ENCODE measurements at regions not wholly inside any gene's neighbourhood (a gene's known extent, or its start where the extent isn't known, plus 50 kb on each side); places are given as distances from the start of the nearest gene placed in this dataset.
"Not testable (repeated sequence)": the region's sequence is repeated elsewhere in the genome, so short reads cannot be mapped to it uniquely, and the experiment has no call there.

DNA sequence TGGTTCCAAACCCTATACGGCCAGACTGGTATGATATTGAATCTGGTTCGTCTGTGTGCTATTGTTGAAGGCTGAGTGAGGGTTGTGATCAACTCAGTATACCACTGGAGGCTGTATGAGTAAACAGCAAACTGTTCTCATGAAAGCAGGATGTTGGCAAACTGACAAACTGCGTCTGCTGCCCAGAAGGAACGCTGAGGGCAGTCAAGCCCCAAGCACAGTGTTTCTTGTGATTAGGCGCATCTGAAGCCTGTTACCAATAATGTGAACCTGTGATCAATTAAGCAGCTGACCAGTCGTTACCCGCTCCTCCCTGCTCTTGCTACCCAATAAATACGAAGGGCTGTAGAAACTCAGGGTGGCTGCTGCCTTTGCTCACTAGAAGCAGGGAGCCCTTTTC lies 90.0 kb upstream of the METAP2 start:
- TF ChIP-seq, protein P1, sequence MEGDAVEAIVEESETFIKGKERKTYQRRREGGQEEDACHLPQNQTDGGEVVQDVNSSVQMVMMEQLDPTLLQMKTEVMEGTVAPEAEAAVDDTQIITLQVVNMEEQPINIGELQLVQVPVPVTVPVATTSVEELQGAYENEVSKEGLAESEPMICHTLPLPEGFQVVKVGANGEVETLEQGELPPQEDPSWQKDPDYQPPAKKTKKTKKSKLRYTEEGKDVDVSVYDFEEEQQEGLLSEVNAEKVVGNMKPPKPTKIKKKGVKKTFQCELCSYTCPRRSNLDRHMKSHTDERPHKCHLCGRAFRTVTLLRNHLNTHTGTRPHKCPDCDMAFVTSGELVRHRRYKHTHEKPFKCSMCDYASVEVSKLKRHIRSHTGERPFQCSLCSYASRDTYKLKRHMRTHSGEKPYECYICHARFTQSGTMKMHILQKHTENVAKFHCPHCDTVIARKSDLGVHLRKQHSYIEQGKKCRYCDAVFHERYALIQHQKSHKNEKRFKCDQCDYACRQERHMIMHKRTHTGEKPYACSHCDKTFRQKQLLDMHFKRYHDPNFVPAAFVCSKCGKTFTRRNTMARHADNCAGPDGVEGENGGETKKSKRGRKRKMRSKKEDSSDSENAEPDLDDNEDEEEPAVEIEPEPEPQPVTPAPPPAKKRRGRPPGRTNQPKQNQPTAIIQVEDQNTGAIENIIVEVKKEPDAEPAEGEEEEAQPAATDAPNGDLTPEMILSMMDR (conservative IDR thresholded peaks at IDR 0.05; ENCODE audit: control insufficient read depth, insufficient read depth, low read depth, low read length): peak; percentile 23
- H3K4me3 ChIP-seq (ENCODE audit: control insufficient read depth, low read depth, low read length): peak overlapping the region; percentile 23
- DNase-seq (ENCODE audit: low read depth): peak; percentile 85

DNA sequence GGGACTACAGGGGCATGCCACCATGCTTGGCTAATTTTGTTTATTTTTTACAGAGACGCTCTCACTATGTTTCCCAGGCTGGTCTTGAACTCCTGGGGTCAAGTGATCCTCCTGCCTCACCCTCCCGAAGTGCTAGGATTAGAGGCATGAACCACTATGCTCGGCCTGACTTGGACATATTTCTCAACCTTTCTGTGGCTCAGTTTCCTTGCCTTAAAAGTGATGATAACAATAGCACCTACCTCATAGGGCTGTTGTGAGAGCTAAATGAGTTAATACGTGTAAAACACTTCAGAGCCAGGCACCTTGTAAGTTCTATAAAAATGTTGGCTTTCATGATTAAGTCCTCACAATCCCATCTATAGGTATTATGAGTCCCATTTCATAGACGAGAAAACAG lies 89.2 kb upstream of the METAP2 start:
- TF ChIP-seq, protein P1 (conservative IDR thresholded peaks at IDR 0.05; ENCODE audit: control insufficient read depth, insufficient read depth, low read depth, low read length): no peak
- DNase-seq (ENCODE audit: low read depth): no peak
- H3K4me3 ChIP-seq (ENCODE audit: control insufficient read depth, low read depth, low read length): no peak overlapping the region

DNA sequence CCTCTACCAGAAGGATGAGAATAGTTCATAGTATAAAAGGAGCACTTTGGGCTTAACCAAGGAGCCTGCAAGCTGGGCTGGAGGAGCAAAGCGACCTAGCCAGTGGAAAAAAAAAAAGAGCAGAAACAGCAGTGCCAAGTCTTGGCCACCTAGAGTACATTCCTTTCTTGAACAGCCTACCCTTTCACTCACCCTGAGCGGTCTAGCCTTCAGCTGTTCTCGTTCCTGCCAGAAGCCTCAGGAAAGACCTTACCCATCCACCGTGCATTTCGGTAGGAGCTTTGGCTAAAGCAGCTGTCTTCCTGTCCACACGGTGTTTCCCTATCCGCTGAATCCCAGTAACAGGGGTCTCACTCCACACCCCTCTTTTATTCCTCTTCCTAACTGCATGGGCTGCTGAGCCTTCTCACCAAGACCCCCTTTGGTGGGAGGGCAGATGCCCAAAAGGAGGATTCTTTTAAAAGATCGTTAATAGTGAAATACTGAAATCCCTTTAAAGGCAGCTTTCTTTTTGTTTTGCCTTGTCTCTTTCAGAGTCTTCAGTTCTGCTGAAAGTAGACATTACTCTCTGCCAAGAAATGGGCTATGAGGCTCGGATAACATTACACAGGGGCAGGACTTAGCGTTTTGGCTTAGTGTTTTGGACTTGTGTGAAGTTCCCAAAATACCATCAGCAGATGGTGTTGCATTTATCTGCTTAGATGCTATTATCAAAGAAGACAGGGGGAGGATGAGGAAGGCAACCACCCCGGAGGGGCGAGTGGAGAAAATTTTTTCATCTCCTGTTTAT lies 88.5 kb upstream of the METAP2 start:
- DNase-seq (ENCODE audit: low read depth): peak; percentile 54
- H3K4me3 ChIP-seq (ENCODE audit: control insufficient read depth, low read depth, low read length): peak overlapping the region; percentile 42
- TF ChIP-seq, protein P1 (conservative IDR thresholded peaks at IDR 0.05; ENCODE audit: control insufficient read depth, insufficient read depth, low read depth, low read length): no peak

DNA sequence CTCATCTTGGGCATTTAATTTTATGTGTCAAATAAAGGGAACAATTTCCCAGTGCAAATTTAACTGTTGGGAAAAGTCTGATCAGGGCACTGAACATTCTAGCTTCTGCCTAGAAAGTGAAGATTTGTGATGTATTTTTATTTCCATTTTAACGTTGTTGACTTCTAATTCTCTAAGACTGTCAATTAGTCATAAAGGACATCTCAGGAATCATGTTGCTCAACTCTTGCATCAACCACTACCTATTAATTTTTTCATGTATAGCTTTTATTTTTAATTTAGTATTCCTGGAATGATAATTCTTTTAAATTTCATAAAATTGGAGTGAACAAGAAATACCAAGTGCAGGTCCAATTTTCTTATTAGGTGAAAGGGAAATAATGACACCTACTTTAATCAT lies 87.9 kb upstream of the METAP2 start:
- TF ChIP-seq, protein P1 (conservative IDR thresholded peaks at IDR 0.05; ENCODE audit: control insufficient read depth, insufficient read depth, low read depth, low read length): no peak
- peak; percentile 46 for DNase-seq (ENCODE audit: low read depth)
- no peak overlapping the region for H3K4me3 ChIP-seq (ENCODE audit: control insufficient read depth, low read depth, low read length)

DNA sequence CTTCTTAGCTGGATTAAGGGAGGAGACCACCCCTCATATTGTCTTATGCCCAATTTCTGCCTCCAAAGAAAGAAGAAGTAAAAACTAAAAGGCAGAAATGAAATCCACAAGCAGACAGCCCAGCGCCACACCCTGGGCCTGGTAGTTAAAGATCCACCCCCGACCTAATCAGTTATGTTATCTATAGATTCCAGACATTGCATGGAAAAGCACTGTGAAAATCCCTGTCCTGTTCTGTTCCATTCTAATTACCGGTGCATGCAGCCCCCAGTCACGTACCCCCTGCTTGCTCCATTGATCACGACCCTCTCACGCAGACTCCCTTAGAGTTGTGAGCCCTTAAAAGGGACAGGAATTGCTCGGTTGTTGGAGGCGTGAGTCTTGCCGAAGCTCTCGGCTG lies 85.7 kb upstream of the METAP2 start:
- DNase-seq (ENCODE audit: low read depth); H3K4me3 ChIP-seq (ENCODE audit: control insufficient read depth, low read depth, low read length): not testable (repeated sequence)

DNA sequence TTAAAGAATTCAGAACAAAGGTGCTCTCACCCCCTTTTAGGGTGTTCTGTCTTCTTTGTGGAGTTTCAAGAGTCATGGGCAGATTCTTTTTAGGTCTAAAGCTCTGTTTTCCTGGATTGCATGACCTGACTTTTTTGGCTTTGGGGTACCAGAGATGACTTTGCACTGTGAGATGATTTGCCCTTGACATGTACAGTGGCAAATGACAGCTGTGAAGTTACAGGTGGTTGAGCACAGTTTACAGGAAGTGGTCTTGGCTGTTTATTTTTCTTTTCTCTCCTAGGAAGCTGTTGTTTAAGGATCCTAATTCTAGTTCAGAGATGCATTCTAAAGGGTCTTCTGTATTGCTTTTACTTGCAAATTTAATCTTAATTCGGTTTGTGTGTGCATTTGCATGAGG lies 83.8 kb upstream of the METAP2 start:
- no peak for DNase-seq (ENCODE audit: low read depth)
- TF ChIP-seq, protein P1 (conservative IDR thresholded peaks at IDR 0.05; ENCODE audit: control insufficient read depth, insufficient read depth, low read depth, low read length): no peak
- no peak overlapping the region for H3K4me3 ChIP-seq (ENCODE audit: control insufficient read depth, low read depth, low read length)

DNA sequence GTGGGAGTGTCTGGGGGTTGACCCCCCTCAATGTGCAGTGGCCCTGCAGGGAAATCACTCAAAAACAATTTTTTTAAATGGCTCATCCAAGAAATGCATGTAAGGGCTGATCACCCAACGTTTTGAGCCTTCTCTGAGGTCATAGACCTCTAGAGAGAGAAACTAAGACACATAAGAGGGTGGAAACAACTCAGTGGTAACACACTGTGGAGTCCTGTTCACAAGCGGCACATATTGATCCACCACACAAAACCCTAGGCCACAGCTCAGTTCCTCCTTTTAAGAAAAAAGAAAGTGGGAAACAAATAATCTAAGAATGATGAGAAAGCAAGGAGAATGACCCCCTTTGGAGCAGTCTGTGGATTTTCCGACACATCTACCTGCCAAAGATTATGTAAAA lies 83.0 kb upstream of the METAP2 start:
- no peak overlapping the region for H3K4me3 ChIP-seq (ENCODE audit: control insufficient read depth, low read depth, low read length)
- DNase-seq (ENCODE audit: low read depth): no peak
- TF ChIP-seq, protein P1 (conservative IDR thresholded peaks at IDR 0.05; ENCODE audit: control insufficient read depth, insufficient read depth, low read depth, low read length): no peak

Measured in fibroblast of mammary gland (primary cell).